Lower leg skin (tissue), 4 donors: ENCODE measurements at regions not wholly inside any gene's neighbourhood (a gene's known extent, or its start where the extent isn't known, plus 50 kb on each side); places are given as distances from the start of the nearest gene placed in this dataset.

ENCODE experiments used
- DNase-seq, 2 donors: peaks; one replicate each; pipeline ENCODE4 v3.0.0-alpha.2; 2019; ENCODE audit warnings: low spot score in 2 of 2
- H3K4me3 ChIP-seq: fragments of 200-600 bp; sonication (generic); 2 replicates; pipeline ENCODE4 v1.5.1; 2017; ENCODE audit warnings: mild to moderate bottlenecking, low read depth; ENCODE audit not compliant: poor library complexity, severe bottlenecking
- POLR2A ChIP-seq, 2 donors: fragments of 450-650 bp; IDR thresholded peaks; one replicate each; pipeline ENCODE4 v1.6.1; 2016 to 2017; ENCODE audit warnings: antibody characterized with exemption in 2 of 2, mild to moderate bottlenecking in 1 of 2, moderate library complexity in 1 of 2
- WGBS, 2 donors: methylation state at CpG; one replicate each; pipeline ENCODE4 v1.1.5; 2018; 5-methylcytosine and 5-hydroxymethylcytosine counted together
- intact Hi-C: fragments of 100-400 bp; cut with DNase I; formaldehyde crosslinking; loops from one replicate; pipeline ENCODE4 v1.15.0; 2023; ENCODE audit warnings: low total_unique reads
- TF ChIP-seq, protein P1 (sequence below), 3 donors: fragments of 450-650 bp; IDR thresholded peaks; one replicate each; pipeline ENCODE4 v1.5.1; 2016; ENCODE audit warnings: antibody characterized with exemption in 3 of 3, mild to moderate bottlenecking in 3 of 3, moderate library complexity in 2 of 3

DNA sequence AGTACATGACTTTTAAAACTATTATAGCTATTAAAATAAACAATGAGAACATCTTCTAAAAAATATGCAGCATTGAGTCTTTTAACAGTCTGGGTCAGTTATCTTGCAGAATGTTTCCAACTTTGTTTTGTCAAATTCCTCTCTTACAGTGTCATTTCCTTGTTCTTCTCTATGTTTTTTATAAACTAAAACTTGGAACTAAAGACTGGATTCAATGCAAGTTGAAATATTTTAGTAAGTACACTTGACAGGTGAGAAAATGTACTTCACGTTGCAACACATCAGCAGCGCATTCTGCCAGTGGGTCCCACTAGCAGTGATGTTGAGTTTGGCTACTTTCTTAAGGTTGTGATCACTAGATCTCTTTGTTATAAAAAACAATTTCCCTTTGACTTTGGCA, 1407.6 kb upstream of the RAG2 start:
- H3K4me3 ChIP-seq = no peak overlapping the region
- 41% methylated on average over 2 of the region's 2 CpGs for WGBS, 2 donors
- TF ChIP-seq POLR2A (IDR thresholded peaks at IDR 0.05) = no peak
- TF ChIP-seq, protein P1, sequence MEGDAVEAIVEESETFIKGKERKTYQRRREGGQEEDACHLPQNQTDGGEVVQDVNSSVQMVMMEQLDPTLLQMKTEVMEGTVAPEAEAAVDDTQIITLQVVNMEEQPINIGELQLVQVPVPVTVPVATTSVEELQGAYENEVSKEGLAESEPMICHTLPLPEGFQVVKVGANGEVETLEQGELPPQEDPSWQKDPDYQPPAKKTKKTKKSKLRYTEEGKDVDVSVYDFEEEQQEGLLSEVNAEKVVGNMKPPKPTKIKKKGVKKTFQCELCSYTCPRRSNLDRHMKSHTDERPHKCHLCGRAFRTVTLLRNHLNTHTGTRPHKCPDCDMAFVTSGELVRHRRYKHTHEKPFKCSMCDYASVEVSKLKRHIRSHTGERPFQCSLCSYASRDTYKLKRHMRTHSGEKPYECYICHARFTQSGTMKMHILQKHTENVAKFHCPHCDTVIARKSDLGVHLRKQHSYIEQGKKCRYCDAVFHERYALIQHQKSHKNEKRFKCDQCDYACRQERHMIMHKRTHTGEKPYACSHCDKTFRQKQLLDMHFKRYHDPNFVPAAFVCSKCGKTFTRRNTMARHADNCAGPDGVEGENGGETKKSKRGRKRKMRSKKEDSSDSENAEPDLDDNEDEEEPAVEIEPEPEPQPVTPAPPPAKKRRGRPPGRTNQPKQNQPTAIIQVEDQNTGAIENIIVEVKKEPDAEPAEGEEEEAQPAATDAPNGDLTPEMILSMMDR (IDR thresholded peaks at IDR 0.05) = no peak
- no peak for DNase-seq
- intact Hi-C loops = no loop called here

DNA sequence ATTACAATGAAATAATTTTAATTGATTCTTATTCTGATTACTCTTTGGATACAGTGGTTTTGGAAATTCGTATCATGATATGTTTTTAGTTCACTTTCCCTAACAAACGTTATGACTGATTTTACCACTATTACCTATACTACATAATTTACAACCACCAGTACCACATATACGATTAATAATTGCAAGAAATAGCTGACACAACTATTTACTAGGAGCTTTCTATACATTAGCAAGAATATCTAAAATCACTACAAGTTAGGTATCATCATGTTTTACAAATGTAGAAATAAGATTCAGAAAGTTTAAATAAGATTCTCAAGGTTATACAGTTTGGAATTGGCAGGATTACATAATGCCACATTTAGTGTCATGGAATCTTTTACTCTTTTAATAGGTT, 1401.1 kb upstream of the RAG2 start:
- TF ChIP-seq, protein P1 (IDR thresholded peaks at IDR 0.05) = no peak
- TF ChIP-seq POLR2A (IDR thresholded peaks at IDR 0.05) = no peak
- intact Hi-C loops = no loop called here

DNA sequence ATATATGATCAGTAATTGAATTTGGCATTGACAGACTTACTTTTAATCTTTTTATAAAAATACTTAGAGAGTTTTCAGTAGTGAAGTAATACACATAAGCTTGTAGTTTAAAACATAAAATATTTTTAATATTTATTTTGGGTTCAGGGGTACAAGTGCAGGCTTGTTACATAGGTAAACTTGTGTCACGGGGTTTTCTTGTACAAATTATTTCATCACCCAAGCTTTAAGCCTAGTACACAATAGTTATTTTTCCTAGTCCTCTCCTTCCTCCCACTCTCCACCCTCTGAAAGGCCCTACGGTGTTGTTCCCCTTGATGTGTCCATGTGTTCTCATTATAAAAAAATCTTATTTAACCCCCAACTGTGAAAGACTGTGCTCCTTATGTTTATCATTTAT, 1397.8 kb upstream of the RAG2 start:
- TF ChIP-seq, protein P1 (IDR thresholded peaks at IDR 0.05) = no peak
- no peak for TF ChIP-seq POLR2A (IDR thresholded peaks at IDR 0.05)
- 36 to 49% methylated on average over 2 of the region's 2 CpGs for WGBS, 2 donors
- no peak overlapping the region for H3K4me3 ChIP-seq
- no peak for DNase-seq
- intact Hi-C loops = no loop called here

More for the DNA sequence above, 1401.1 kb upstream of the RAG2 start:
- 78 to 81% methylated on average over 3 of the region's 3 CpGs for WGBS, 2 donors
- H3K4me3 ChIP-seq = no peak overlapping the region
- DNase-seq = no peak

DNA sequence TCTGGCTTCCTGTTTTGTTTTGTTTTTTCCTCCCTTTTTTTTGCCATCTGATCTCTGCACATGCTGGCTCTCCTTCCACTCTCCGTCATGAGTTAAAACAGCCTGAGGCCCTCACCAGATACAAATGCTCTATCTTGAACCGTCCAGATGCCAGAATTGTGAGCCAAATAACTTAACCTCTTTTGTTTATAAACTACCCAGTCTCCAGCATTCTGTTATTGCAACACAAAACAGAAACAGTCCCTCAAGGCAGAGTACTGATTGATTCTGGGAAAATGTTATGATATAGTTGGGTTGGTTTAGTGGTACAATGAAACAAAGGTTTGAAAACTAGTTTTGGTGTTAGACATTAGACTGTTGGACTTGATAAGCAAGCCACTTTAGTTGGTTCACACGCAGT, 1390.0 kb upstream of the RAG2 start:
- TF ChIP-seq, protein P1 (IDR thresholded peaks at IDR 0.05) = no peak
- no peak for TF ChIP-seq POLR2A (IDR thresholded peaks at IDR 0.05)
- no peak overlapping the region for H3K4me3 ChIP-seq
- intact Hi-C loops = no loop called here
- DNase-seq = no peak
- WGBS, 2 donors = 12 to 18% methylated on average over 3 of the region's 3 CpGs

DNA sequence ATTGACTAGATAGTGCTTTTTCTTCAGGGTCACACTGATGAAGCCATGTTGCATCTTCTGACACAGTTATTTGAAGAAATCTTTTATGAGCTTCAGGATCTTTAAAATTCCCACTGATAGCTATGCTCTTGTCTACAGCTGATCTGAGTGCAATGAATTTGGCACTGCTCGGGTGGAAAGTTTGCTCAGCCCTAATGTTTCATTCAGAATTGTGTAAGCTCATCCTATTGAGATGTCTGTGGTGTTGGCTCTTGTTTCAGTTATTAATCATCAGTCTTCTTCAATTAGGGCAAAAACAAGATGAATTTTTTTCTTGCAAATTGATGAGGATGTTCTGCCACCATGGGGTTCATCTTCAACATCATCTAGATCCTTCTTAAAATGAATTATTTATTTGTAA, 1387.0 kb upstream of the RAG2 start:
- no peak for DNase-seq
- H3K4me3 ChIP-seq = no peak overlapping the region
- TF ChIP-seq POLR2A (IDR thresholded peaks at IDR 0.05) = no peak
- TF ChIP-seq, protein P1 (IDR thresholded peaks at IDR 0.05) = no peak
- 41 to 50% methylated on average over 1 of the region's 1 CpG for WGBS, 2 donors
- intact Hi-C loops = no loop called here

DNA sequence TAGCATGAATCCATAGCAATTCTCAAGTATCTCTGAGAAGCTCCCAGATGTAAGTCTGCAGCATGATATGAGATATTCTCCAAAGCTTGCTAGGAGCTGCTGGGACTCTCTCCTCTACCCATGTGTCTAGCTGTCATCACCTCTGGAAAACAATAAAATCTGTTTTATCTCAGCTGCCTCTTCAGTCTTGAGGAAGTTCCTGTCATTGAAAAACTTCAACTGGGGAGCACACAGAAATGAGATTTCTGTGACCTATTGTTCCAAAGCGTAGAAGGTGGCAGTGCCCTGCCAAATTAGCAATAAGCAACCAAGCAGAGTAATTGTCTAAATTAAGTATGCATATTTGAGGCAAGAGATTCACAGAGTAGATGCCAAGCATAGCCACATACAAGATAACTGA, 1380.6 kb upstream of the RAG2 start:
- TF ChIP-seq, protein P1 (IDR thresholded peaks at IDR 0.05) = no peak
- no peak for TF ChIP-seq POLR2A (IDR thresholded peaks at IDR 0.05)
- WGBS, 2 donors = 26 to 56% methylated on average over 1 of the region's 1 CpG
- intact Hi-C loops = no loop called here
- no peak overlapping the region for H3K4me3 ChIP-seq
- DNase-seq = no peak
